Activated naive CD8-positive, alpha-beta T cell treated with anti-CD3 and anti-CD28 coated beads, Interleukin-2, amount 50 U/mL, for 24 hours (primary cell): ENCODE measurements at regions not wholly inside any gene's neighbourhood (a gene's known extent, or its start where the extent isn't known, plus 50 kb on each side); places are given as distances from the start of the nearest gene placed in this dataset.

Source experiments
- ATAC-seq: fragments of 150-1000 bp; cut with Tn5 transposase; one replicate; pipeline ENCODE4 v1.10.0; 2021
- DNase-seq: peaks from one replicate; pipeline ENCODE4 v3.0.0; 2021
- H3K27ac Mint-ChIP-seq: one replicate; pipeline ENCODE4 v1.8.0; 2021; ENCODE audit warnings: mild to moderate bottlenecking, mixed read lengths
- H3K27me3 Mint-ChIP-seq: one replicate; pipeline ENCODE4 v1.8.0; 2021; ENCODE audit warnings: mixed read lengths
- H3K36me3 Mint-ChIP-seq: one replicate; pipeline ENCODE4 v1.8.0; 2021; ENCODE audit warnings: low read depth, mixed read lengths
- H3K4me1 Mint-ChIP-seq: one replicate; pipeline ENCODE4 v1.8.0; 2021; ENCODE audit warnings: mixed read lengths
- H3K4me3 Mint-ChIP-seq: one replicate; pipeline ENCODE4 v1.8.0; 2021; ENCODE audit warnings: mild to moderate bottlenecking, moderate library complexity, mixed read lengths
- H3K9me3 Mint-ChIP-seq: one replicate; pipeline ENCODE4 v1.8.0; 2021; ENCODE audit warnings: mixed read lengths

DNA sequence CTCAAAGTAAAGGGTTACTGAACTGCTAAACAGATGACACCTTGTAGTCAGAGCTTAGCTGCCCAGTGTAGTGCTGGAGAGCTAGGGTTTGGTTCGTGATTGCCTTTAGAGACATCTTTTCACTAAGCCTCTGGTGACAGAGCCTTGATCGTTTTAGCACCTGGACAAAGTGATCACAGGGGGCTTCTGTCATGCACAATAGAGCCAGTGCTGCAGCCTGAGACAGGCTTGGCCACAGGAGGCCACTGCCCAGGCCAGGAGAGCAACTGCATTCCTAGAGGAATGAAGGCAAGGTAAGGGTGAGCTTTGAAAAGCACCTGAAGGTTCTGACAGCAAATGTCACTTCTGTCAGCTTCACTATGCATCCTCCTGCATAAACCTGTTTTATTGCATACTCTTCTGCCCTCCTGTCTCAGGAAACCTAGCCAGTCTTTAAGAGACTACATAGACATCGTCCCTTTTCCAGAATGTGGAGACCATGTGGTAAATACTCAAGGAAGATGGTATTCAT is 122.9 kb downstream of the NPY start:
- Mint-ChIP-seq H3K4me1 (peaks cover 7% of the 10 kb centered on the region), H3K27ac (no peak overlapping the region), H3K4me3 (no peak overlapping the region), H3K36me3 (no peaks in the 10 kb centered on the region), H3K27me3 (peaks cover 4% of the 10 kb centered on the region), H3K9me3 (no peaks in the 10 kb centered on the region)
- DNase-seq (no peak), ATAC-seq (no peak)

- Mint-ChIP-seq H3K4me1 (peaks cover 7% of the 10 kb centered on the region), H3K9me3 (peaks cover 3% of the 10 kb centered on the region), H3K36me3 (peaks cover 4% of the 10 kb centered on the region), H3K27ac (no peak overlapping the region), H3K4me3 (no peak overlapping the region), H3K27me3 (peaks cover 7% of the 10 kb centered on the region)
- no peak for ATAC-seq
- DNase-seq = no peak
Measured at GRCh38 chr7:24407965-24408364, 124.0 kb downstream of the NPY start.

DNA sequence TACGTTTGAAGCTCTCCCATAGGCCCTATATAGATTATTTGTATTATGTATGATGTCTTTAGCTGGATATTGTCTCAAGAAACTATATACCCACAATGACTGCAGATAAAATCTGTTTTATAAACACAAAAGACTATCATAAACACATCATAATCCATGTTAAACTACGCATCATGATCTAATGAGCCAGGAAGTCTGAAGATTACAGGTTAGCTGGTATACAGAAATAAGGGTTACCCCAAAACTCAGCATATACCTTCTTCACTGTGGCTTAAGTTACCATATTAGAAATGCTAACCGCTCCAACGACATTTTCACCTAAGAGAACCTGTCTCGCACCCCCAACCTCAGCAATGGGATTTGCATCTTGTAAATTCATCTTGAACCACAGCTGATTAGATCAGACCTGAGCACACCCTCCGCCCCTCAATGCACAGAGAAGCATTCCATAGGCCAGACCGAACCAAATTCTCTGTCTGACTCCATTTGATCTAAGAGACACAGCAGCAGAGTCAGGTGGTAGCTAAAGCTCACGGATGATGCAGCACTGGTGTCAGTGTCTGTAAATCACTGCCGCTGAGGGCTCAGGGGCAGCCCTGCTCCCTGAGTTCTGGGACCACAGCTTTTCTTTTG is 124.9 kb downstream of the NPY start:
- DNase-seq = no peak
- Mint-ChIP-seq H3K9me3 (peaks cover 10% of the 10 kb centered on the region), H3K4me3 (no peak overlapping the region), H3K4me1 (peaks cover 7% of the 10 kb centered on the region), H3K27me3 (peaks cover 7% of the 10 kb centered on the region), H3K27ac (no peak overlapping the region), H3K36me3 (peaks cover 4% of the 10 kb centered on the region)
- ATAC-seq = no peak

- H3K4me1 Mint-ChIP-seq = peaks cover 7% of the 10 kb centered on the region
- H3K27ac Mint-ChIP-seq = no peak overlapping the region
- ATAC-seq = no peak
- no peak overlapping the region for H3K4me3 Mint-ChIP-seq
- DNase-seq = no peak
- peaks cover 10% of the 10 kb centered on the region for H3K9me3 Mint-ChIP-seq
- H3K36me3 Mint-ChIP-seq = peaks cover 4% of the 10 kb centered on the region
- peaks cover 7% of the 10 kb centered on the region for H3K27me3 Mint-ChIP-seq
Measured at GRCh38 chr7:24409431-24410024, 125.5 kb downstream of the NPY start.

GRCh38 chr7:24411226-24411625 is 127.2 kb downstream of the NPY start:
- Mint-ChIP-seq H3K9me3 (peaks cover 10% of the 10 kb centered on the region), H3K4me1 (peaks cover 2% of the 10 kb centered on the region), H3K27ac (no peak overlapping the region), H3K27me3 (peaks cover 12% of the 10 kb centered on the region), H3K4me3 (no peak overlapping the region), H3K36me3 (peaks cover 4% of the 10 kb centered on the region)
- ATAC-seq (no peak), DNase-seq (no peak)

- peaks cover under 1% of the 10 kb centered on the region for H3K36me3 Mint-ChIP-seq
- peaks cover 11% of the 10 kb centered on the region for H3K27me3 Mint-ChIP-seq
- no peak overlapping the region for H3K27ac Mint-ChIP-seq
- peaks cover 8% of the 10 kb centered on the region for H3K9me3 Mint-ChIP-seq
- no peak for ATAC-seq
- no peak for DNase-seq
- no peak overlapping the region for H3K4me3 Mint-ChIP-seq
- H3K4me1 Mint-ChIP-seq = no peaks in the 10 kb centered on the region
Measured at GRCh38 chr7:24417526-24418120, 133.6 kb downstream of the NPY start.

DNA sequence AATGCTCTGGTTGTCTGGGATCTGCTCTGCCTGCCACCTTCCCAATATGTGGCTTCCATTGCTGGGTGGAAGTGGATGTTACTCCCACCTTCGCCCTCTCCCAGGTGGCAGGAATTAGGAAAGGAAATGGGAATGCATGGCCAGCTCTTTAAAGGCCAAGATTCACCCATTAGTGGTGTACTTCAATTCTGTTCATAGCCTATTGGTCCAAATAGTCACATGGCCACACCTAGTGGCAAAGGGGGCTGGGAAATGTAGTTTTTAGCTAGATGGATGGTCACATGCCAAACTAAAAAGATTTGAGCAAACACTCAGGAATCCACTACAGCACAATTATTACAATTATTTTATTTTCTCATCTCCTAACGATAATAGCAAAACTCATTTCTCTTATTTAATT is 135.1 kb downstream of the NPY start:
- Mint-ChIP-seq H3K36me3 (no peaks in the 10 kb centered on the region), H3K4me1 (no peaks in the 10 kb centered on the region), H3K4me3 (no peak overlapping the region), H3K27me3 (peaks cover 8% of the 10 kb centered on the region), H3K9me3 (no peaks in the 10 kb centered on the region), H3K27ac (no peak overlapping the region)
- DNase-seq (no peak), ATAC-seq (no peak)

DNA sequence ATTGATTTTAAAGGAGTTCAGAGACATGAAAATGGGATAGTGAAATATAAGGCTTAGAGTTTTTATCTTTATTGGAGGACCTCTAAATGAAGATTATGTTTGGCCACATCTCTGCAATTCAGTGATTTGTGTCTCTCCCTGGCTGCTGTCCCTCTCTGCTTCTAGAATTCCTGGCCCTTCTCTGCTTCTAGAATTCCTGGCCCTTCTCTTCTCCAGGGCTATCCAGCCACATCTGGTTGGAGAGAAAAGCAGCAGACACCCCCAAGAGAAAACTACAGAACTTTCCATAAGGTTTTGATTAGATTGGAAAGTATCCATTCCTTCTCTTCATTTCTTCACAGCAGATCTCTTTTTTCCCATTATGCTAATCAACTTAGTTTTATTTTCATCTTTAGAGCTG is 135.5 kb downstream of the NPY start:
- no peak overlapping the region for H3K4me3 Mint-ChIP-seq
- no peak overlapping the region for H3K27ac Mint-ChIP-seq
- no peaks in the 10 kb centered on the region for H3K36me3 Mint-ChIP-seq
- no peak for ATAC-seq
- no peak for DNase-seq
- peaks cover 8% of the 10 kb centered on the region for H3K27me3 Mint-ChIP-seq
- H3K4me1 Mint-ChIP-seq = no peaks in the 10 kb centered on the region
- no peaks in the 10 kb centered on the region for H3K9me3 Mint-ChIP-seq

- Mint-ChIP-seq H3K4me3 (no peak overlapping the region), H3K36me3 (no peaks in the 10 kb centered on the region), H3K27ac (no peak overlapping the region), H3K9me3 (no peaks in the 10 kb centered on the region), H3K4me1 (no peaks in the 10 kb centered on the region), H3K27me3 (peaks cover 3% of the 10 kb centered on the region)
- DNase-seq (no peak), ATAC-seq (no peak)
Measured at GRCh38 chr7:24422441-24423010, 138.5 kb downstream of the NPY start.

GRCh38 chr7:24425664-24426063 is 141.7 kb downstream of the NPY start:
- H3K4me1 Mint-ChIP-seq = no peaks in the 10 kb centered on the region
- no peak overlapping the region for H3K4me3 Mint-ChIP-seq
- no peak for ATAC-seq
- no peak for DNase-seq
- no peak overlapping the region for H3K27ac Mint-ChIP-seq
- no peaks in the 10 kb centered on the region for H3K27me3 Mint-ChIP-seq
- no peaks in the 10 kb centered on the region for H3K36me3 Mint-ChIP-seq
- no peaks in the 10 kb centered on the region for H3K9me3 Mint-ChIP-seq

GRCh38 chr7:24427048-24427447 is 143.1 kb downstream of the NPY start:
- H3K4me1 Mint-ChIP-seq = no peaks in the 10 kb centered on the region
- ATAC-seq = no peak

GRCh38 chr7:24428676-24429075 is 144.6 kb upstream of the PALS2 start:
- H3K9me3 Mint-ChIP-seq = no peaks in the 10 kb centered on the region
- H3K27ac Mint-ChIP-seq = no peak overlapping the region
- H3K4me3 Mint-ChIP-seq = no peak overlapping the region
- H3K36me3 Mint-ChIP-seq = no peaks in the 10 kb centered on the region
- no peak for DNase-seq
- no peak for ATAC-seq
- H3K27me3 Mint-ChIP-seq = no peaks in the 10 kb centered on the region
- H3K4me1 Mint-ChIP-seq = no peaks in the 10 kb centered on the region

More at GRCh38 chr7:24427048-24427447, 143.1 kb downstream of the NPY start:
- H3K27me3 Mint-ChIP-seq = no peaks in the 10 kb centered on the region
- no peaks in the 10 kb centered on the region for H3K9me3 Mint-ChIP-seq
- no peaks in the 10 kb centered on the region for H3K36me3 Mint-ChIP-seq
- DNase-seq = no peak
- H3K27ac Mint-ChIP-seq = no peak overlapping the region
- no peak overlapping the region for H3K4me3 Mint-ChIP-seq

- H3K36me3 Mint-ChIP-seq = no peaks in the 10 kb centered on the region
- ATAC-seq = no peak
- H3K4me3 Mint-ChIP-seq = no peak overlapping the region
- no peaks in the 10 kb centered on the region for H3K9me3 Mint-ChIP-seq
- no peaks in the 10 kb centered on the region for H3K4me1 Mint-ChIP-seq
- H3K27ac Mint-ChIP-seq = no peak overlapping the region
- DNase-seq = no peak
- no peaks in the 10 kb centered on the region for H3K27me3 Mint-ChIP-seq
Measured at GRCh38 chr7:24432677-24433076, 140.6 kb upstream of the PALS2 start.

DNA sequence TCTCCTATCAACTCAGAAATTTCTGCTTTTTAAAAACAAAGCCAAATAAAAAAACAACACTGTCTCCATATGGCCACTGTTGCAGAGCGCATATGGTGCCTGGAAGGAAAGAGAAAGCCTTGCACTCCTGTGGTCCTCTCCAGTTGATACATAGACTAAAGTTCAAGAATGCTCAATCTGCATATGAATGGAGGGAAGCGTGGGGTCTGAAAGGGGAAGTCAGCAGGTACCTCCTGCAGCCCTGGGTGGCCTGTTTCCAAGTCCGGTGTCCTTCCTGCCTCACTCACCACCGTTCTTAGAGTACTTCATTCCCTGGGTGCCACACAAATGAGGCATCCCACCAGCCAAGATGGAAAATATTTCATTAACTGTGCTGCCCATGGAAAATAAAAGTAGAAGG is 138.3 kb upstream of the PALS2 start:
- no peak overlapping the region for H3K4me3 Mint-ChIP-seq

More for the DNA sequence above, 138.3 kb upstream of the PALS2 start:
- no peak for ATAC-seq
- H3K27ac Mint-ChIP-seq = no peak overlapping the region
- no peaks in the 10 kb centered on the region for H3K9me3 Mint-ChIP-seq
- H3K4me1 Mint-ChIP-seq = no peaks in the 10 kb centered on the region
- no peaks in the 10 kb centered on the region for H3K36me3 Mint-ChIP-seq
- no peak for DNase-seq
- H3K27me3 Mint-ChIP-seq = no peaks in the 10 kb centered on the region
